ENCODE measurements at regions not wholly inside any gene's neighbourhood (a gene's known extent, or its start where the extent isn't known, plus 50 kb on each side); places are given as distances from the start of the nearest gene placed in this dataset.

GRCh38 chr20:39619271-39619785 is 657.2 kb downstream of the DHX35 start:
- WGBS, 5 donors, result 47 to 69% (median 56%) methylated on average over 1 of the region's 1 CpG
- Histone ChIP-seq H3K27me3 (no peaks in the 10 kb centered on the region), H3K9me3 (no peaks in the 10 kb centered on the region), H3K27ac (no peak overlapping the region), H3K4me1 (no peaks in the 10 kb centered on the region), H3K36me3 (no peaks in the 10 kb centered on the region), H3K4me3 (no peak overlapping the region)
- intact Hi-C loops (cut with DNase I; ENCODE audit: low total_unique reads), result no loop called here
- TF ChIP-seq, protein P1, sequence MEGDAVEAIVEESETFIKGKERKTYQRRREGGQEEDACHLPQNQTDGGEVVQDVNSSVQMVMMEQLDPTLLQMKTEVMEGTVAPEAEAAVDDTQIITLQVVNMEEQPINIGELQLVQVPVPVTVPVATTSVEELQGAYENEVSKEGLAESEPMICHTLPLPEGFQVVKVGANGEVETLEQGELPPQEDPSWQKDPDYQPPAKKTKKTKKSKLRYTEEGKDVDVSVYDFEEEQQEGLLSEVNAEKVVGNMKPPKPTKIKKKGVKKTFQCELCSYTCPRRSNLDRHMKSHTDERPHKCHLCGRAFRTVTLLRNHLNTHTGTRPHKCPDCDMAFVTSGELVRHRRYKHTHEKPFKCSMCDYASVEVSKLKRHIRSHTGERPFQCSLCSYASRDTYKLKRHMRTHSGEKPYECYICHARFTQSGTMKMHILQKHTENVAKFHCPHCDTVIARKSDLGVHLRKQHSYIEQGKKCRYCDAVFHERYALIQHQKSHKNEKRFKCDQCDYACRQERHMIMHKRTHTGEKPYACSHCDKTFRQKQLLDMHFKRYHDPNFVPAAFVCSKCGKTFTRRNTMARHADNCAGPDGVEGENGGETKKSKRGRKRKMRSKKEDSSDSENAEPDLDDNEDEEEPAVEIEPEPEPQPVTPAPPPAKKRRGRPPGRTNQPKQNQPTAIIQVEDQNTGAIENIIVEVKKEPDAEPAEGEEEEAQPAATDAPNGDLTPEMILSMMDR (IDR thresholded peaks at IDR 0.05), result no peak
- TF ChIP-seq POLR2AphosphoS5 (IDR thresholded peaks at IDR 0.05), result no peak
- DNase-seq, result no peak

DNA sequence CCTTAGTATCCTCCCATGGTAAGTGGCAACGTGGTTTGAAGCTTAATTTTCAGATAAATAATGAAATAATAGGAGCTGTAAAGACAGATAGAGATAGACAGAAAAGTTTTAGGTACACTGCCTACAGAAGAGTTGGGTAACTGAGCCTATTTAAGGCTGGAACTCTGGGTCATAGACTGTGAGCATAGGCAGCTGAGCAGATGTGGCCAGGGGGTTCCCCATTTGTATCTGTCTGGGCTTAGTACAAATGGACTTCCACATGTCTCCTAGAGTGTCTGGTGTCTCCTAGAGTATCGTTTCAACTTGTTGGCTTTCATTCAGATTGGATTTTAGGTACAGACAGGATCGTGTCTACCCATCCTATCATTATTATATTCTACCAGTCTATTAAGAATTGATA is 649.8 kb downstream of the DHX35 start:
- Histone ChIP-seq H3K9me3 (peaks cover 0 to 16% (median 3%) of the 10 kb centered on the region in 4 donors), H3K4me3 (no peak overlapping the region), H3K27ac (no peak overlapping the region), H3K4me1 (no peaks in the 10 kb centered on the region), H3K36me3 (no peaks in the 10 kb centered on the region), H3K27me3 (no peaks in the 10 kb centered on the region)
- 52 to 65% (median 59%) methylated on average over 3 of the region's 3 CpGs for WGBS, 5 donors
- TF ChIP-seq POLR2A (IDR thresholded peaks at IDR 0.05) (no peak), POLR2AphosphoS5 (IDR thresholded peaks at IDR 0.05) (no peak), EP300 (IDR thresholded peaks at IDR 0.05) (no peak)
- TF ChIP-seq, protein P1 (IDR thresholded peaks at IDR 0.05), result no peak
- intact Hi-C loops (cut with DNase I; ENCODE audit: low total_unique reads), result no loop called here
- DNase-seq, result no peak

DNA sequence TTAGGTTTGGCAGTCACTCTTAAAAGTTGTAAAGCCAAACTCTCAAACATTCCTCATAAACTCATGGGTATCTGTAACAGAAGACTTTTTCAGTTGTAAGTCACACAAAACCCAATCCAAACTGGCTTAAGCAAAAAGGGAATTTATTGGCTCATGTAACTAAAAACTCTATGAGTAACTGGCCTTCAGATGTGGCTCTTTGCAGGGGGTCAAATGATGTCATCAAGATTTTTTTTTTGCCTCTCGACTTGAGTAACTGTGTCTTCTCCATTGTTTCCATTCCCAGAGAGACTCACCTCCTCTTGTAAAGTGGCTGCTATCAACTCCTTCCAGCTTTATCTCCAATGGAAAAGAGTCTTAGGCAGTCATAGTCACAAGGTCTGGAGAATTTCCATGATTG is 645.0 kb downstream of the DHX35 start:
- no peak for DNase-seq
- 12 to 53% (median 45%) methylated on average over 1 of the region's 1 CpG for WGBS, 5 donors
- Histone ChIP-seq H3K36me3 (no peaks in the 10 kb centered on the region), H3K4me3 (no peak overlapping the region), H3K9me3 (peaks cover 0 to 16% (median 3%) of the 10 kb centered on the region in 4 donors), H3K27me3 (no peaks in the 10 kb centered on the region), H3K27ac (no peak overlapping the region), H3K4me1 (no peaks in the 10 kb centered on the region)
- intact Hi-C loops (cut with DNase I; ENCODE audit: low total_unique reads), result no loop called here
- TF ChIP-seq POLR2AphosphoS5 (IDR thresholded peaks at IDR 0.05), result no peak
- TF ChIP-seq, protein P1 (IDR thresholded peaks at IDR 0.05), result no peak
- no peak for TF ChIP-seq POLR2A (IDR thresholded peaks at IDR 0.05)
- TF ChIP-seq EP300 (IDR thresholded peaks at IDR 0.05), result no peak

- H3K9me3 ChIP-seq, result peaks cover 0 to 11% (median 3%) of the 10 kb centered on the region in 4 donors
- no peak for TF ChIP-seq EP300 (IDR thresholded peaks at IDR 0.05)
- no peak for TF ChIP-seq POLR2AphosphoS5 (IDR thresholded peaks at IDR 0.05)
- TF ChIP-seq POLR2A (IDR thresholded peaks at IDR 0.05), result no peak
- TF ChIP-seq, protein P1 (IDR thresholded peaks at IDR 0.05), result no peak
- no peak for DNase-seq
- no peaks in the 10 kb centered on the region for H3K27me3 ChIP-seq
- H3K4me3 ChIP-seq, result no peak overlapping the region
- WGBS, 5 donors, result 62 to 90% (median 84%) methylated on average over 3 of the region's 3 CpGs
- no peaks in the 10 kb centered on the region for H3K36me3 ChIP-seq
- intact Hi-C loops (cut with DNase I; ENCODE audit: low total_unique reads), result no loop called here
- no peaks in the 10 kb centered on the region for H3K4me1 ChIP-seq
- H3K27ac ChIP-seq, result no peak overlapping the region
Observed at GRCh38 chr20:39605908-39606307, 643.8 kb downstream of the DHX35 start.

All from stomach (tissue), 8 donors.